GM13977 (cell line): ENCODE measurements at regions not wholly inside any gene's neighbourhood (a gene's known extent, or its start where the extent isn't known, plus 50 kb on each side); places are given as distances from the start of the nearest gene placed in this dataset.
"Not testable (repeated sequence)": the region's sequence is repeated elsewhere in the genome, so short reads cannot be mapped to it uniquely, and the experiment has no call there.

ENCODE experiments used
- DNase-seq: peaks from one replicate; pipeline ENCODE4 v3.0.0; 2012; ENCODE audit warnings: low spot score
- in situ Hi-C: fragments of 300-500 bp; cut with MboI; formaldehyde crosslinking; loops from one replicate; pipeline ENCODE4 v1.12.0; 2022; ENCODE audit warnings: low sequenced_read_pairs, low pct_unique_long_range_greater_than_20kb, mixed read lengths, inconsistent platforms; ENCODE audit not compliant: unreplicated experiment
- TF ChIP-seq, protein P1 (sequence below): IDR thresholded peaks from 2 replicates; pipeline ENCODE4 v1.5.1; 2012; ENCODE audit warnings: mild to moderate bottlenecking, control low read depth; ENCODE audit not compliant: insufficient read depth; ENCODE audit errors: extremely low read depth, missing control alignments

DNA sequence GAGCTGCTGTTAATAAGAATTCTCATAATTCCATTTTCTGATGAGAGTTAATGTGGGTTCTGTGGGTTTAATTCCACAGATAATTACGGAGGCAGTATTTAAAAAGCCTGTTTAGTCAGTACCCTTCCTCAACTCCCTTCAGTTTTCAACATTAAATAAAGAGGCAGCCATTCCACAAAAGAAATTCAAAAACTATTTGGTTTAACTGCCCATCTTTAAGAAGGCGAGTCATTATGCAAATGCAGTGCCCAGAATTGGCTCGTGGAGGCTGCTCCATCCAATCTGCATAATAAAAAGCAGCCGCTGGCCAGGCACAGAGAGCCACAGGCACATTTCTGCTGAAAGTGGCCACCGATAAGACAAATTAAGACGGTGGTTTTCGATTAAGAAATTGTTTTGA is 194.4 kb upstream of the TOX3 start:
- TF ChIP-seq, protein P1, sequence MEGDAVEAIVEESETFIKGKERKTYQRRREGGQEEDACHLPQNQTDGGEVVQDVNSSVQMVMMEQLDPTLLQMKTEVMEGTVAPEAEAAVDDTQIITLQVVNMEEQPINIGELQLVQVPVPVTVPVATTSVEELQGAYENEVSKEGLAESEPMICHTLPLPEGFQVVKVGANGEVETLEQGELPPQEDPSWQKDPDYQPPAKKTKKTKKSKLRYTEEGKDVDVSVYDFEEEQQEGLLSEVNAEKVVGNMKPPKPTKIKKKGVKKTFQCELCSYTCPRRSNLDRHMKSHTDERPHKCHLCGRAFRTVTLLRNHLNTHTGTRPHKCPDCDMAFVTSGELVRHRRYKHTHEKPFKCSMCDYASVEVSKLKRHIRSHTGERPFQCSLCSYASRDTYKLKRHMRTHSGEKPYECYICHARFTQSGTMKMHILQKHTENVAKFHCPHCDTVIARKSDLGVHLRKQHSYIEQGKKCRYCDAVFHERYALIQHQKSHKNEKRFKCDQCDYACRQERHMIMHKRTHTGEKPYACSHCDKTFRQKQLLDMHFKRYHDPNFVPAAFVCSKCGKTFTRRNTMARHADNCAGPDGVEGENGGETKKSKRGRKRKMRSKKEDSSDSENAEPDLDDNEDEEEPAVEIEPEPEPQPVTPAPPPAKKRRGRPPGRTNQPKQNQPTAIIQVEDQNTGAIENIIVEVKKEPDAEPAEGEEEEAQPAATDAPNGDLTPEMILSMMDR = no peak
- in situ Hi-C loops = no loop called here
- no peak for DNase-seq

DNA sequence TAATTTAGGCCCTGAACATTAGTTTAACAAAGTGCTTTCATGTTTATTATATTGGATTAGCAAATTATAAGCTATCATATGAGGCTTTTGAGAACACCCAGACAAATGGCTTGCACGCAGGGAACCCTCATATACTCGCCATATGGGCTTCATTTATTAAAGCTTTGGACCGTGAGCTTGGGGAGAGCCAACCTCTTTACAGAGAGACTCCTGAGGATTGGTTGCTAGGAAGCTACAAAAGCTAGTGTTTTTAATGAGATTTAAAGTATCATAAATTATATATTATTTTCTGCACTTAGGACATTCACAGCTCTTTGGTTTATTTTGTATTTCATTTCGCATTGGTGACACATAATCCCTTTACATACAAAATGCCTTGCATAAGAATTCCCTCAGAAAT is 193.8 kb upstream of the TOX3 start:
- no peak for DNase-seq
- in situ Hi-C loops = no loop called here
- TF ChIP-seq, protein P1 = no peak

DNA sequence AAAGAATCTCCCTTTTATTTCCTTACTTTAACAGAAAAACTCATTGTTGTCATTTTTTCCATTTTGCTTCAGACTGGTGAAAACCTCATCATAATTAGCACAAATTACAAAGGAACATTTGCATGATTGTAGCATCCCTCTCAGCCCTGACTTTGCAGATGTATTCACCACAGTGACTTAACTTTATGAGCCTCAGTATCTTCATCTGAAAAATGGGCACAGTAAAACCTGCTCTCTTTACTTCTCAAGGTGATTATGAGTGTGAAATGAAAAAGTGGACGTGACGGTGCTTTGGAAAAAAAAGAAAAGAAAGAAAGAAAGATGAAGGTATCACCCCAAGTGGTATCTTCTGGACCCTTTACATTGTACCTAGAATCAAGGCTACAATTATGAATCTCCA is 193.4 kb upstream of the TOX3 start:
- TF ChIP-seq, protein P1 = no peak
- in situ Hi-C loops = no loop called here

DNA sequence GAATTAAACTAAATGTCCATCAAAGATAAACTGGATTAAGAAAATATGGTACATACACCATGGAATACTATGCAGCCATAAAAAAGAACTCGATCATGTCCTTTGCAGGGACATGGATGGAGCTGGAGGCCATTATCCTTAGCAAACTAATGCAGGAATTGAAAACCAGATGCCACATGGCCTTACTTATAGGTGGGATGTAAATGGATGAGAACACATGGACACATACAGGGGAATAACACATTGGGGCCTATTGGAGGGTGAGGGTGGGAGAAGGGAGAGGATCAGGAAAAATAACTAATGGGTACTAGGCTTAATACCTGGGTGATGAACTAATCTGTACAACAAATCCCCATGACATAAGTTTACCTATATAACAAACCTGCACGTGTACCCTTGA is 192.0 kb upstream of the TOX3 start:
- in situ Hi-C loops, DNase-seq: not testable (repeated sequence)

More for the DNA sequence above, 193.4 kb upstream of the TOX3 start:
- no peak for DNase-seq

DNA sequence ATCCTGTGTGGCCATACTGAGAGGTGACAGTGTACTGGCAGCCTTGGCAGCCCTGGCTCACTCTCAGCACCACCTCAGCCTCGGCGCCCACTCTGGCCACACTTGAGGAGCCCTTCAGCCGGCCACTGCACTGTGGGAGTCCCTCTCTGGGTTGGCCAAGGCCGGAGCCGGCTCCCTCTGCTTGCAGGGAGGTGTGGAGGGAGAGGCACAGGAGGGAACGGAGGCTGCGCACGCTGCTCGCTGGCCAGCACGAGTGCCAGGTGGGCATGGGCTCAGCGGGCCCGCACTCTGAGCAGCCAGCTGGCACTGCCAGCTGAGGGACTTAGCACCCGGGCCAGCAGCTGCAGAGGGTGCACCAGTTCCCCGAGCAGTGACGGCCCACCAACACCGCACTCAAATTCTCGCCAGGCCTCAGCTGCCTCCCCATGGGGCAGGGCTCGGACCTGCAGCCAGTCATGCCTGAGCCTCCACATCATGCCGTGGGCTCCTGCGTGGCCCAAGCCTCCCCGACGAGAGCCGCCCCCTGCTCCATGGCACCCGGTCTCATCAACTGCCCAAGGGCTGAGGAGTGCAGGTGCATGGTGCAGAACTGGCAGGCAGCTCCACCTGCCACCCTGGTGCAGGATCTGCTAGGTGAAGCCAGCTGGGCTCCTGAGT is 184.4 kb upstream of the TOX3 start:
- TF ChIP-seq, protein P1 = no peak
- in situ Hi-C loops = no loop called here
- DNase-seq = no peak

DNA sequence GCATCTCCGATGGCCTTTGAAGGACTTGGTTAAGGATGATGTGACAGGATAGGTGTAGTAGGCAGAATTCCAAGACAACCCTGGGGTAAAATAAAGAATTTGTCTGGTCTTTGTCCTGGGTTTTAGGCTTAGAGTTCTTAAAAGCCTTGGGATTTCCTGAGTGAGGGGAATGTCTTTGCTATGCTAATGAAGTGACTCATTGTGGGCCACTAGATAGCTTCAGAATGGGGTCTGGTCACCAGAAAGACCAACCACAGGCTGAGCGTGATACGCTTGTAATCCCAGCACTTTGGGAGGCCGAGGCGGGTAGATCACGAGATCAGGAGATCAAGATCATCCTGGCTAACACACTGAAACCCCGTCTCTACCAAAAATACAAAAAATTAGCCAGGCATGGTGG is 182.8 kb upstream of the TOX3 start:
- in situ Hi-C loops = no loop called here
- TF ChIP-seq, protein P1 = no peak
- no peak for DNase-seq

DNA sequence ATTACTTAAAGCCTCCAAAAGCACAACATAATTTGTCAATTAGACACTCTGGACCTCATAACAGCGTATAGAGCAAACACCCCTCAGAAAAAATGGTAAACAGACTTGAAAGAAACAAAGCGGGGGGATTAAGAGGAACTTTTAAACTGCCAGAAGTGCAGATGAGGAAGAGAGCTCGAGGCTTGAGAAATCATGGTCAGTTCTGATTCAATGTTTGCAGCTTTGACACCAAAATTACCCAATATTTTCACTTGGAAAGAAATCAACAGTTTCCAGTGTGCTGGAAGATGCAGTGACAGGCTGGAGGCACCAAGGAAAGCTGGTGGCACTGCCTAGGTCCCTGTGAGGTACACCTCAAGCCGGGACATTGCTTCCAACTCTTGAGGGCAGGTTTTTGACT is 180.9 kb upstream of the TOX3 start:
- in situ Hi-C loops = no loop called here
- no peak for DNase-seq
- TF ChIP-seq, protein P1 = no peak
